SK-N-SH (cell line): ENCODE measurements at regions not wholly inside any gene's neighbourhood (a gene's known extent, or its start where the extent isn't known, plus 50 kb on each side); places are given as distances from the start of the nearest gene placed in this dataset.

Experiments
- CHD2 ChIP-seq: fragments of 150-350 bp; IDR thresholded peaks from 2 replicates; pipeline ENCODE4 v1.6.1; 2018; ENCODE audit warnings: low read length; ENCODE audit not compliant: partially characterized antibody
- CTCF ChIP-seq: fragments of 200-600 bp; sonication (generic); IDR thresholded peaks from 2 replicates; pipeline ENCODE4 v1.6.1; 2017; ENCODE audit warnings: antibody characterized with exemption, mild to moderate bottlenecking, moderate library complexity
- EP300 ChIP-seq, 2 experiments: IDR thresholded peaks; 2 replicates each; pipeline versions ENCODE4 v1.4.0 to v1.6.1; 2012; ENCODE audit warnings: borderline replicate concordance in 1 of 2, low read depth in 1 of 2, low read length in 1 of 2
- GABPA ChIP-seq: IDR thresholded peaks from 2 replicates; pipeline ENCODE4 v1.4.0; 2012; ENCODE audit warnings: low read depth, mild to moderate bottlenecking
- JUND ChIP-seq: IDR thresholded peaks from 2 replicates; pipeline ENCODE4 v1.4.0; 2012
- MXI1 ChIP-seq: IDR thresholded peaks from 2 replicates; pipeline ENCODE4 v1.6.1; 2012; ENCODE audit warnings: mild to moderate bottlenecking, low read depth, low read length, improper control_type of control experiment
- POLR2AphosphoS5 ChIP-seq: IDR thresholded peaks from 2 replicates; pipeline ENCODE4 v1.6.1; 2012; ENCODE audit warnings: low read depth, low read length
- RAD21 ChIP-seq: IDR thresholded peaks from 2 replicates; pipeline ENCODE4 v1.6.1; 2012; ENCODE audit warnings: mild to moderate bottlenecking, low read length
- RCOR1 ChIP-seq: fragments of 150-350 bp; IDR thresholded peaks from 2 replicates; pipeline ENCODE4 v1.6.1; 2017; ENCODE audit warnings: antibody characterized with exemption, low read length
- RXRA ChIP-seq: IDR thresholded peaks from 2 replicates; pipeline ENCODE4 v1.4.0; 2012; ENCODE audit warnings: low read depth, mild to moderate bottlenecking, borderline replicate concordance
- TAF1 ChIP-seq: IDR thresholded peaks from 2 replicates; pipeline ENCODE4 v1.6.1; 2012; ENCODE audit warnings: low read depth, mild to moderate bottlenecking, low read length, moderate library complexity, borderline replicate concordance
- ZBTB33 ChIP-seq: IDR thresholded peaks from 2 replicates; pipeline ENCODE4 v1.4.0; 2012; ENCODE audit warnings: low read depth, borderline replicate concordance
- TF ChIP-seq, protein P1 (sequence below): IDR thresholded peaks from 2 replicates; pipeline ENCODE4 v1.6.1; 2012; ENCODE audit warnings: mild to moderate bottlenecking, low read depth, low read length, moderate library complexity

DNA sequence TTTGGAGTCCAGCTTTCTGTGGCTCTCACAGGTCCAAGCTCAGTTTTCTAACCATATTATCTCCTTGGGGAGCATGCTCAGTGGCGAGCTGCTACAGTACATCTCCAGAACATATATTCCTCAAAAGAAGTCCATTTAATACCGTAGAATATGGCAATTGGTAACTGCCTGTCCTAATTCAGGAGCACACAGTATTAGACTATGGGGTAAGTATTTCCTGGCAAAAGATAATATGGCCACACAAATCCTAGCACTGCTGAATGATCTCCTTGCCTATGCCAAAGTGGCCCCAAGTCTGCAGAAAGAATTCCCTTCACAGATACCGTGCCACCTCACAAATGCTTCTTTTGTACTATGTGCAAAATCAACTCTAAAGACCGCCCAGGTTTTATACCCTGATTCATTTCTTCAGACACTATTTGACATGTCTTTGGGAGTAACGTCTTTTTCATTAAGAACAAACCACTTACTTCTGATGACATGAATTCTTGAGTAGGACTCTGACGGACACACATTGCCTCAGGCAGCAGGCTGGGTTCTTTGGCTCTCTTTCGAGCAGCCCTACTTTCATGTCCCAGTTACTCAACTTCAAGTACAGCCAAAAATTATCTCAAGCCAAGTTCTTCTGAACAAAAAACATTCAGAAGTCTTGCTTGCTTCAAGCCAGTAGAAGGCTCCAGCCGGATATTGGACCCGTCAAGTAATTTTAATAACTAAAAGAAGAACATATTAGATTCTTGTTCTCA lies 368.3 kb upstream of the DCBLD2 start:
- TF ChIP-seq CTCF (no peak), MXI1 (no peak), JUND (no peak), POLR2AphosphoS5 (no peak), RAD21 (no peak), ZBTB33 (no peak), CHD2 (no peak), RCOR1 (no peak), RXRA (no peak), TAF1 (no peak), GABPA (no peak), EP300 (IDR thresholded peaks at IDR 0.05; ENCODE audit: borderline replicate concordance in 1 of 2, low read depth in 1 of 2, low read length in 1 of 2) (no peak)
- TF ChIP-seq, protein P1, sequence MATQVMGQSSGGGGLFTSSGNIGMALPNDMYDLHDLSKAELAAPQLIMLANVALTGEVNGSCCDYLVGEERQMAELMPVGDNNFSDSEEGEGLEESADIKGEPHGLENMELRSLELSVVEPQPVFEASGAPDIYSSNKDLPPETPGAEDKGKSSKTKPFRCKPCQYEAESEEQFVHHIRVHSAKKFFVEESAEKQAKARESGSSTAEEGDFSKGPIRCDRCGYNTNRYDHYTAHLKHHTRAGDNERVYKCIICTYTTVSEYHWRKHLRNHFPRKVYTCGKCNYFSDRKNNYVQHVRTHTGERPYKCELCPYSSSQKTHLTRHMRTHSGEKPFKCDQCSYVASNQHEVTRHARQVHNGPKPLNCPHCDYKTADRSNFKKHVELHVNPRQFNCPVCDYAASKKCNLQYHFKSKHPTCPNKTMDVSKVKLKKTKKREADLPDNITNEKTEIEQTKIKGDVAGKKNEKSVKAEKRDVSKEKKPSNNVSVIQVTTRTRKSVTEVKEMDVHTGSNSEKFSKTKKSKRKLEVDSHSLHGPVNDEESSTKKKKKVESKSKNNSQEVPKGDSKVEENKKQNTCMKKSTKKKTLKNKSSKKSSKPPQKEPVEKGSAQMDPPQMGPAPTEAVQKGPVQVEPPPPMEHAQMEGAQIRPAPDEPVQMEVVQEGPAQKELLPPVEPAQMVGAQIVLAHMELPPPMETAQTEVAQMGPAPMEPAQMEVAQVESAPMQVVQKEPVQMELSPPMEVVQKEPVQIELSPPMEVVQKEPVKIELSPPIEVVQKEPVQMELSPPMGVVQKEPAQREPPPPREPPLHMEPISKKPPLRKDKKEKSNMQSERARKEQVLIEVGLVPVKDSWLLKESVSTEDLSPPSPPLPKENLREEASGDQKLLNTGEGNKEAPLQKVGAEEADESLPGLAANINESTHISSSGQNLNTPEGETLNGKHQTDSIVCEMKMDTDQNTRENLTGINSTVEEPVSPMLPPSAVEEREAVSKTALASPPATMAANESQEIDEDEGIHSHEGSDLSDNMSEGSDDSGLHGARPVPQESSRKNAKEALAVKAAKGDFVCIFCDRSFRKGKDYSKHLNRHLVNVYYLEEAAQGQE: no peak
